ENCODE measurements at regions not wholly inside any gene's neighbourhood (a gene's known extent, or its start where the extent isn't known, plus 50 kb on each side); places are given as distances from the start of the nearest gene placed in this dataset.

- no peak for TF ChIP-seq TAF1 (IDR thresholded peaks at IDR 0.05; ENCODE audit: low read depth, low read length)
- no peak for TF ChIP-seq POLR2A (IDR thresholded peaks at IDR 0.05; ENCODE audit: low read depth, low read length)
- TF ChIP-seq POLR2AphosphoS5 (IDR thresholded peaks at IDR 0.05; ENCODE audit: low read depth, low read length), result no peak
- TF ChIP-seq SPI1 (IDR thresholded peaks at IDR 0.05; ENCODE audit: low read depth, low read length), result no peak
- no peak for TF ChIP-seq PAX5 (IDR thresholded peaks at IDR 0.05; ENCODE audit: insufficient read depth, low read length, severe bottlenecking)
- TF ChIP-seq POU2F2 (IDR thresholded peaks at IDR 0.05; ENCODE audit: low read depth, low read length), result no peak
Measured at GRCh38 chr17:71503710-71504465, 616.9 kb upstream of the SOX9 start.
